IPS-15b (cell line): ENCODE measurements at regions not wholly inside any gene's neighbourhood (a gene's known extent, or its start where the extent isn't known, plus 50 kb on each side); places are given as distances from the start of the nearest gene placed in this dataset.

Source experiments
- H3K27me3 ChIP-seq: one replicate; pipeline ENCODE4 v1.6.1; 2013; ENCODE audit warnings: low read length; ENCODE audit not compliant: control insufficient read depth, insufficient read depth
- H3K36me3 ChIP-seq: one replicate; pipeline ENCODE4 v1.6.1; 2013; ENCODE audit warnings: low read length; ENCODE audit not compliant: control insufficient read depth, insufficient read depth
- H3K4me1 ChIP-seq: one replicate; pipeline ENCODE4 v1.6.1; 2013; ENCODE audit warnings: mild to moderate bottlenecking, low read length; ENCODE audit not compliant: control insufficient read depth, insufficient read depth
- H3K4me3 ChIP-seq: one replicate; pipeline ENCODE4 v1.5.1; 2013; ENCODE audit warnings: low read depth, low read length
- H3K9ac ChIP-seq: one replicate; pipeline ENCODE4 v1.6.1; 2013; ENCODE audit warnings: low read depth, mild to moderate bottlenecking, low read length
- H3K9me3 ChIP-seq: one replicate; pipeline ENCODE4 v1.6.1; 2013; ENCODE audit warnings: mild to moderate bottlenecking, low read length; ENCODE audit not compliant: control insufficient read depth, insufficient read depth

GRCh38 chr3:176587089-176587488 is 610.2 kb downstream of the TBL1XR1 start:
- H3K4me1 ChIP-seq, result no peaks in the 10 kb centered on the region

GRCh38 chr3:176584413-176585176 is 612.7 kb downstream of the TBL1XR1 start:
- Histone ChIP-seq H3K9ac (no peak overlapping the region), H3K4me3 (no peak overlapping the region), H3K4me1 (no peaks in the 10 kb centered on the region), H3K36me3 (no peaks in the 10 kb centered on the region), H3K9me3 (no peaks in the 10 kb centered on the region), H3K27me3 (no peaks in the 10 kb centered on the region)

More at GRCh38 chr3:176587089-176587488, 610.2 kb downstream of the TBL1XR1 start:
- no peak overlapping the region for H3K9ac ChIP-seq
- no peaks in the 10 kb centered on the region for H3K27me3 ChIP-seq
- H3K9me3 ChIP-seq, result no peaks in the 10 kb centered on the region
- H3K36me3 ChIP-seq, result no peaks in the 10 kb centered on the region
- H3K4me3 ChIP-seq, result no peak overlapping the region

GRCh38 chr3:176583956-176584355 is 613.3 kb downstream of the TBL1XR1 start:
- Histone ChIP-seq H3K9ac (no peak overlapping the region), H3K27me3 (no peaks in the 10 kb centered on the region), H3K36me3 (no peaks in the 10 kb centered on the region), H3K9me3 (no peaks in the 10 kb centered on the region), H3K4me3 (no peak overlapping the region), H3K4me1 (no peaks in the 10 kb centered on the region)

DNA sequence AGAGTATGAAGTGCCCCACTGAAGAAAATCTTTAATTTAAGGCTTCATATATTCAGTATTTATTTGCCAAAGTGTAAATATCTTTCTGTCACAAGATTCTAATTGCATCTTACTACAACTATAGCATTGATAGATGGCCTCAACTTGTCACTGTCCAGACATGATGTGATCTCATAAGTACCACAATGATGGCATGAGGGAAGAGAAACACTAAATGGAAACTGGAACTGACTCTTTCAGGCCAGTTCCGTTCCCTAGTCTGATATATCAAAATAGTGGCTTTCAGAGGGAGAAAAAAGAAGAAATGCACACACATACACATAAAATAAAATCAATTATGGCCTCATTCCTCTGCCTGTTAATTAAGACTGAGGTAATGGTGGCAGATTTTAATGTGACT is 615.7 kb downstream of the TBL1XR1 start:
- no peak overlapping the region for H3K9ac ChIP-seq
- no peaks in the 10 kb centered on the region for H3K27me3 ChIP-seq
- H3K9me3 ChIP-seq, result no peaks in the 10 kb centered on the region
- no peaks in the 10 kb centered on the region for H3K36me3 ChIP-seq
- H3K4me1 ChIP-seq, result peaks cover 6% of the 10 kb centered on the region
- H3K4me3 ChIP-seq, result no peak overlapping the region

GRCh38 chr3:176579711-176580185 is 617.5 kb downstream of the TBL1XR1 start:
- Histone ChIP-seq H3K9ac (no peak overlapping the region), H3K9me3 (no peaks in the 10 kb centered on the region), H3K4me1 (peaks cover 6% of the 10 kb centered on the region)

GRCh38 chr3:176578316-176578715 is 619.0 kb downstream of the TBL1XR1 start:
- Histone ChIP-seq H3K4me1 (peaks cover 6% of the 10 kb centered on the region), H3K27me3 (no peaks in the 10 kb centered on the region), H3K9me3 (no peaks in the 10 kb centered on the region), H3K36me3 (no peaks in the 10 kb centered on the region), H3K9ac (no peak overlapping the region), H3K4me3 (no peak overlapping the region)

More at GRCh38 chr3:176579711-176580185, 617.5 kb downstream of the TBL1XR1 start:
- no peaks in the 10 kb centered on the region for H3K36me3 ChIP-seq
- H3K4me3 ChIP-seq, result no peak overlapping the region
- H3K27me3 ChIP-seq, result no peaks in the 10 kb centered on the region

DNA sequence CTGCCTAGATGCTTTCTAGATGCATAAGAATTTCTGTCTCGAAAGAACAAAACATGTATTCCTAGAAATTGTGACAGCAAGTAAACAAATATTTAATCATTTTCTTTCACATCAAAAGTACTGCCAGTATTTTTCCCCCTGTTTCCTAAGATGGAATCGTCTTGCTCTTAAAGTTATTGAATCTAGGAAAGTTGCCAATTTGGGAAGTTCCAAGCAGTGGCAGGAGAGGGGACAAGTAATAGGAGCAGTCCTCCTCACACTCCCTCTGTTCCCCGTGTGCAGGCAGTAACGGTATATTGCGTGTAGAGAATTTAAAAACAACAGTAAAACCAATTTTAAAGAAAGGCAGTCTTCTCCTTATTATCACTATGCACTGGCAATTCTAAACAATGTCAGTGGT is 619.8 kb downstream of the TBL1XR1 start:
- peaks cover 6% of the 10 kb centered on the region for H3K4me1 ChIP-seq
- no peak overlapping the region for H3K9ac ChIP-seq

GRCh38 chr3:176574786-176575185 is 622.5 kb downstream of the TBL1XR1 start:
- Histone ChIP-seq H3K4me1 (peaks cover 6% of the 10 kb centered on the region), H3K4me3 (no peak overlapping the region), H3K9ac (no peak overlapping the region), H3K9me3 (no peaks in the 10 kb centered on the region), H3K36me3 (no peaks in the 10 kb centered on the region), H3K27me3 (no peaks in the 10 kb centered on the region)

More for the DNA sequence above, 619.8 kb downstream of the TBL1XR1 start:
- H3K36me3 ChIP-seq, result no peaks in the 10 kb centered on the region
- H3K27me3 ChIP-seq, result no peaks in the 10 kb centered on the region
- no peaks in the 10 kb centered on the region for H3K9me3 ChIP-seq
- H3K4me3 ChIP-seq, result no peak overlapping the region

GRCh38 chr3:176571926-176572325 is 625.4 kb downstream of the TBL1XR1 start:
- no peak overlapping the region for H3K4me3 ChIP-seq
- H3K9ac ChIP-seq, result no peak overlapping the region
- H3K27me3 ChIP-seq, result no peaks in the 10 kb centered on the region
- no peaks in the 10 kb centered on the region for H3K9me3 ChIP-seq
- peaks cover 6% of the 10 kb centered on the region for H3K4me1 ChIP-seq
- H3K36me3 ChIP-seq, result no peaks in the 10 kb centered on the region

- Histone ChIP-seq H3K4me3 (no peak overlapping the region), H3K9me3 (no peaks in the 10 kb centered on the region), H3K9ac (no peak overlapping the region), H3K27me3 (no peaks in the 10 kb centered on the region), H3K36me3 (no peaks in the 10 kb centered on the region), H3K4me1 (peaks cover 7% of the 10 kb centered on the region)
These were observed 626.3 kb downstream of the TBL1XR1 start for GRCh38 chr3:176570992-176571391.

DNA sequence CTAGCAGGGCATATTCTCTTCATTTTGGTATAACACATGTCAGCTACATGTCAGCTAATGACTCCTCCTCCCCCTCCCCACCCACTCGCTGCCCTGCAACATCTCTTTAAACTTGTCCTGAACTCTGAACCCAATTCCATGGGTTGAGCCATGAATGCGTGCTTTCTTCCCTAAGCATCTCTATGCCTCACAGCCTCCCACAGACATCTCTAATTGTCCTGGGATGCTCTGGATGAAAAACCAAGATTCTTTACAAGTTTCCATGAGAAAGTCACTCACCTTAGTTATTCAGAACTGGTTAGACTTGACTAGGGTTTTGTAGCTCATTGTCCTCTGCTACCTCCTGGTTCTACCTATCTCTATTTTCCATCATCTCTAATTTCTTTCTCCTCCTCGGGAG is 629.1 kb downstream of the TBL1XR1 start:
- H3K9ac ChIP-seq, result no peak overlapping the region
- H3K4me1 ChIP-seq, result peaks cover 7% of the 10 kb centered on the region

DNA sequence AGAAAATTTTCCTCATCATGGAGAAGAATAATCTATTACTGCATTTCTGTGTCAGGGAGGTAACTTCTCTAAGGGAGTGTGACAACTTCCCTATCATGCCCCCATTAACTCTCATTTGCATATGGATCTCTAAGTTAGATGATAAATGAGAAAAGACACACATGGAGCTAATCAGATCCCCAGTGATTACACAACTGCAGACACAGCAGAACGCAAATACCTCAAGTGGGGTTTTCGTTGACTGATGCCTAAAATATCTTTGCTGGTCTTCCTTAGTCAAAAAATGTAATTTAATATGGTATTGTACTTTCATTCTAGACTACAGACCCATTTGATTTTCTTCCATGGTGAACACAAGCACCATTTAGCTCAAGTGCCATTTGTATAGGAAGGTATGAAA is 630.5 kb downstream of the TBL1XR1 start:
- H3K4me3 ChIP-seq, result no peak overlapping the region

More for the DNA sequence above, 629.1 kb downstream of the TBL1XR1 start:
- Histone ChIP-seq H3K4me3 (no peak overlapping the region), H3K9me3 (no peaks in the 10 kb centered on the region), H3K36me3 (no peaks in the 10 kb centered on the region), H3K27me3 (no peaks in the 10 kb centered on the region)

More for the DNA sequence above, 630.5 kb downstream of the TBL1XR1 start:
- H3K27me3 ChIP-seq, result no peaks in the 10 kb centered on the region
- no peaks in the 10 kb centered on the region for H3K36me3 ChIP-seq
- H3K9me3 ChIP-seq, result no peaks in the 10 kb centered on the region
- H3K4me1 ChIP-seq, result peaks cover 9% of the 10 kb centered on the region
- H3K9ac ChIP-seq, result no peak overlapping the region
